GM19328 (cell line): ENCODE measurements at regions not wholly inside any gene's neighbourhood (a gene's known extent, or its start where the extent isn't known, plus 50 kb on each side); places are given as distances from the start of the nearest gene placed in this dataset.

Source experiments
- ATAC-seq: cut with Tn5 transposase; IDR thresholded peaks from one replicate; pipeline ENCODE4 v1.9.1; 2021; ENCODE audit warnings: mild to moderate bottlenecking, moderate library complexity; ENCODE audit not compliant: unreplicated experiment

- ATAC-seq = no peak
Observed at GRCh38 chr14:71482671-71483070, 449.6 kb upstream of the RGS6 start.

- ATAC-seq = no peak
Observed at GRCh38 chr14:71483154-71483553, 449.1 kb upstream of the RGS6 start.

DNA sequence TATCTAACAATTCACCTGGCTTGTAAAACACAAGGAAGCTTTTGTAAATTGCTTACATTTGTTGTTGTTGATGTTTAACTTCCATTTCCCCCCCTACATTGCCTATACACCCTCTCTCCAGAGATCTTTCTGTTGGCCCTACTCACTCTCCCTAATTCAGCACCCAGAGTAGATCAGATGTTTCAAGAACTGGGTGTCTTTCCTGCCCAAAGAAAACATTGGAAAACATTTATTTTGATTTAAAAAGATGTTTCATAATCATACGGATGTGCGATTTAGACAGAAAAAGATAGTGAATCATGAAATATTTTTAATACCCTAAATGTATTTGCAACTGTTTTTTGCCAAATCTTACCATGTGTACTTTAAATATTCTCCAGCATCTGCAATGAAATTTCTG is 446.4 kb upstream of the RGS6 start:
- no peak for ATAC-seq

- ATAC-seq = no peak
Observed at GRCh38 chr14:71486279-71486678, 445.9 kb upstream of the RGS6 start.

DNA sequence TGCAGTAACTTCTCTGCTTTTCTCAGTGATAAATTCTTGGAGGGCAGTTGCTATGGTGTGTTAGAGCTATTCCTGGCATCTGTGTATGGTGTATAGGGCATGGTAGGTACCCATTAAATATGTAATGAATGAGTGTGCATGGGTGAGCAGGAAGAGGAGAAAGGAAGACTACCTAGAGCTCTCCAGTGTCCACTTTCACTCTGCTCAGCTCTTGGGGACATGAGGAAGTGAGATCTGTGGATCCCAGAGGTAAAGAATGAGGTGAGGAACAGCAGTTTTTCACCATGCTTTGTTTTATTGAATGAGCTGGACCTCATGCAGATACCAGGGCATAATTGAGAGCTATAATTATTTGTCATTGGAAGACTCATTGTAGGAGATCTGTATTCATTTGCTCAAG is 444.8 kb upstream of the RGS6 start:
- ATAC-seq = no peak

DNA sequence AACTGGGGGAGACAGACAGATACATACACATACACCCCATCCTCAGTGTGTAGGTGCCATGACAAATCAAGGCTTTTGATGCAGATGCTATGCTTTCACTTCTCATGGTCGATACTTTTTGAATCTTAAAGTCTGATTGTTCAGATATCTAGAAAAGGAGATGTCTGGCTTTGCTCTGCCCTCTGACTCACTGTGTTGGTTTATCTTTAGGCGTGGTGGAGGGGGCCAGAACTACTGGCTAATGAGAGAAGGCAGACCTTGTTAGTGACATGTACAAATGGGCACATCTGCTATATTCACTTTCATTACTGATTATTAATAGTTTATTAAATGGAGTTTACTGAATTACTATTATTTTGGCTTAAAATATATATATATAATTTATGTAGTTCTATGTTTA is 444.3 kb upstream of the RGS6 start:
- no peak for ATAC-seq

DNA sequence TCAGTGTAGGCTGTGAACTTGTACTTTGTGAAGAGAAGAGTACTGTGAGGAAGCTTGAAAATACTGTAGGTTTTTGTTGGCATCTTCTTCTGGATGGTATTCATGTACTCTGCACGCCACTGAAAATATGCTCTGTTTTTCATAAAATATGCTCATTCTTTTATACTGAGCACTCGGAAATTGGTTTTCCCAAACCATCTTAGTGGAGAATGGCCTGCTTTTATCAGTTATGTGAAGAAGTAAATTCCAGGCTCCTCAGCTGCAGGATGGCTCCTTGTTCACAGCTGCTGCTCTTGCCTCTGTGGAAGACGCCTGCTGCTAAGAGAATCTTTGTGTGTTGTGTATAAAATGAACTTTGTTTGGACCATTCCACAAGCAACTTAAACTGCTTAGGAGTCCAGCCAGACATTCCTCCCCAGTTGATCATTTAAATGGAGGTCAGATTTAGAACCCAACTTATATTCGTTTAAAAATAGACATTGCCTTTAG is 443.5 kb upstream of the RGS6 start:
- ATAC-seq = no peak

GRCh38 chr14:71489742-71490141 is 442.5 kb upstream of the RGS6 start:
- ATAC-seq = no peak

DNA sequence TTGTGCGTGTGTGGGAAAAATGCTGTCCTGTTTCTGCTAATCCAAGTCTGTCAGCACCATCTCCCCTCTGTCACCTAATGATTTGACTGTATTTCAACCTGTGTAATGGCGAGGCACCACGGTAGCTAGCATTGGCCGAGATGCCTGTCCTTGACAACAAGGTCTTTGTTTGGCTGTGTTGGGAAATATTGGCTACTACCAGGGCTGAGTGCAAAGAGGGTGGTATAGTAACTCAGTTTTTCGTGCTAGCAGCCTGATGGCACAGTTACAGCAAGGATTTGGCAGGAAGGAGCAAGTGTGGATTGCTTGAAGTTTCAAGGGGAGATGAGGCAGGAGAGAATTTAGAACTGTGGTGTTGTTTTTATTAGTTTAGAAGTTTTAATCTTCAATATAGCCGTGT is 440.3 kb upstream of the RGS6 start:
- no peak for ATAC-seq

GRCh38 chr14:71492346-71492745 is 439.9 kb upstream of the RGS6 start:
- ATAC-seq = no peak

- ATAC-seq = peak; percentile 90
Observed at GRCh38 chr14:71497645-71498086, 434.6 kb upstream of the RGS6 start.

DNA sequence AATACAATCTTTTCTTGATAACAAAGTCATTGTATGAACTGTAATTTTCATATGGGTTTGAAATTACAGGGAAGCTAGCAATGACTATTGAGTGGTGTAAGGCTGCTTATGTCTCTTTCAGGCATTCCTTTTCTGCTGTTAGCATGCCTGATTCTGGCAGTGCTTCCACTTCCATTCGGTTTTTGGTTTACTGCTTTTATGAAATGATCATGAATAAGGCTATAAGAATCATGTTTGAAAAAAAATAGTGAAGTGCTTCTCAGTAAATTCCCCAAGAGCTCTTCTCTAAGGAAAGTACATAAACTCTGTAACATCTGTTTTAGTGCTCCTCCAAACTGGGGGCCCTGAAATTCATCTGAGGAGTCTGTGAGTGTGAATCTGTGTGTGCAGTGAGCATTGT is 434.0 kb upstream of the RGS6 start:
- ATAC-seq = no peak

DNA sequence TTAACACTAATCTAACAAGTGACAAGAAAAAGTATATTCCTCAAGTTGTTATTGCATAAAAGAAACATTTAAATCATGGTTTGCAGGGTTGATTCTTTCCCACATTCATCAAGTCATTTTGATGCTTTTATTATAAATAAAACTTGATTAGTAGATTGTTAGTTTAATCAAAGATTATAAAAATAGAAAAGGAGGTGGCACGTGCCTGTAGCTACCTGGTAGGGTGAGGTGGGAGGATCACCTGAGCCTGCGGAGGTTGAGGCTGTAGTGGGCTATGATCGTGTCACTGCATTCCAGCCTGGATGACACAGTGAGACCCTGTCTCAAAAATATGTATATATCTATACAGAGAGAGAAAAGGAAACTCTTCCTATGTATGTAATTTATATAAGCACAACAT is 433.2 kb upstream of the RGS6 start:
- ATAC-seq = no peak

DNA sequence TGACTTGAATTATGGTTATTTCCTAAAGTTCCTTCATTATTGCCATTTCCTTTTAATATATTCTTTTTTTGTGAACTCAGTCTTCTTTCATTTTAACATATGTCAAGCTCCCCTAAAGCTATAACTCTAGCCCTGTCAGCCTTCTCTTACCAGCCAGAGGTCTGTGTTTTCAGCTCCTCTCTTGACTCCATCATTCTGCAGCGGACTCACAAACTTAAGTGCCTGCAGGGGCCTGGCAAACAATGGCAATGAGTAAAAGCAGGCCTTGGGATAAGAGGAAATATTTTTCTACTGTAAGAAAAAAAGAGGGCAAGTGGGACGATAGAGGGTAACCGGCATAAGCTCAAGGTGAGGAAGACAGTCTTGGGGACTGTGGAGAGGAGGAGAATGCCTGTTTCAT is 424.5 kb upstream of the RGS6 start:
- ATAC-seq = no peak

DNA sequence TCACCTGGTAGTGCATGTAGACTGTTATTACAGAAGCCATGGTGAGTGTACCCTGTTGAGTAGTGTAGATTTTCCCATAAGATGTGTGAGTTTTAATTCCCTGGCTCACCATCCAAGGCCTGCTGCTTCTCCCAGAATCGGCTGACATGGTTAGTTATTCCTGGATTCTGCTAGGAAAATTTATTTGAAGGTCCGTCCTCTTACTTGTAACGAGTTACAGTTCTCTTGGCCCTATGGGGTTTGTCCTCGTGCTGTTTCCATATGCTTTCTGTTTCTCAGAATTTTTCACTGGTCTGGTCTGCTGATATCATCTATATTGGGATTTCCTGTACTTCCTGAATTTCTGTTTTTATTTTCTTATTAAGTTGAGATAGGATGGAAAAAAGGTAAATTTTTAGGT is 423.3 kb upstream of the RGS6 start:
- no peak for ATAC-seq

GRCh38 chr14:71511152-71511551 is 421.1 kb upstream of the RGS6 start:
- no peak for ATAC-seq

DNA sequence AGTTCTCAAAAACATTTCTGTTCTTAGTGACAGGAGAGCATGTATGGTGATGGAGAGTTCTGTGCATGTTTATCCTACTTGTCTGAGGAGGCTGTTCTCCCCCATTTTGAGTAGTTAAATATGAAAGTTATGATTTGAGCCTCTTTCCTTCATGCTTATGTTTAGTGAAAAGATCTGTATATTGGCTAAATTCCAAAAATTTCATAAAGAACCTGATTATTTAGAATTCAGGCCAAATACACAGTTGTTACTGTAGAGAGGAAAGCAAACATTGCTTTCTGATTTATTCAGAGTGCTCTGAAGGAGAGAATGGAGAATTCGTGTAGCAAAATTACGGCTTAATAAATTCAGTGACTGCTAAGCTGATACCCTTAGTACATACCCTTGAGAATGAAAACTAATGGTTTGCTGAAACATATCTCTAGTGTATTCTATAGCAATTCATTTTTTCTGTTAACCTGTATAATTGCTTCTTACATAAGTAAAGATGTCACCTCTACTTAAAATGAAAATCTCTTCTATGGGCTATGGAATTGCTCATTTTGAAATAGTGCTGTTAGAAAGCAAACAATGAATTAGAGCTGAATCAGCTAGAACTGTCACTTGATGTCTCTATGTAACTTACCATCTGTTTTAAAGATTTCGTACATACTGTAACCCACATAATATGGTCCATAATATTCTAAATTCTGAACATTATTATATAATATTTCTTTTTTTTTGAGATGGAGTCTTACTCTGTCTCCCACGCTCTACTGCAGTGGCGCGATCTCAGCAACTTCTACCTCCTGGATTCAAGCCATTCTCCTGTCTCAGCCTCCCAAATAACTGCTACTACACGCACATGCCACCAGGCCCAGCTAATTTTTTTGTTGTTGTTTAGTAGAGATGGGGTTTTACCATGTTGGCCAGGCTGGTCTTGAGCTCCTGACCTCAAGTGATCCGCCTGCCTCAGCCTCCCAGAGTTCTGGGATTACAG is 417.0 kb upstream of the RGS6 start:
- ATAC-seq = no peak

GRCh38 chr14:71521238-71522135 is 410.7 kb upstream of the RGS6 start:
- ATAC-seq = no peak

DNA sequence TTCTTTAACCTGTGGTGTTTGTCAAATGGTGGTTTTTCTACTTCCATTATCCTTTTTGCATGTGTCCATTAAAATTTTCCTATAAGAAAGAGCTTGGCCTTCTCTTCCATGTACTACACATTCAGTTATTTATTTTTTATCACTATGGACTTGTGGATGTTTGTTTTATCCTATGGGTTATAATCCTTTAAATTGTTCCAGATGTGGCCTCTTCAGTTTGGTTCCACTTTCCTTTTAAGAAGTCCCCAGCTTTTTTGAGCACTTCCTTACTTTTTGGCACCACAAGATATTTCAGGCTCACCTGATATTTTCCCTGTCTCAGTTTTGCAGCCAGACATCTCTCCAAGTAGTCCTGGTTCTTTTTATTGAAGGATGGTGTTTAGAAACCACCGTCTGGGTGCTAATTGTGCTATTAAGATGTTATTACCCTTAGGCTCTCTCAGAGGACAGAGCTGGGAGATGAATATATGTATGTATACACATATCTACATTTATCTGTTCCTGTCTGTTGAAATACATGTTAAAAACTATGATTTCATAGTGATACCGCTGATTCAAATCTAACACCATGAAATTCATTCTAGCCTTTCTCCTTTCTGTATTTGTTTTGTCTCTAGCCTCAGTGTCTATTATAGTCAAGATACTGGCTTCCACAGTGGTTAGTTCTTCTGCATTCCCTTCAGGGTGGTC is 408.5 kb upstream of the RGS6 start:
- peak; percentile 38 for ATAC-seq

DNA sequence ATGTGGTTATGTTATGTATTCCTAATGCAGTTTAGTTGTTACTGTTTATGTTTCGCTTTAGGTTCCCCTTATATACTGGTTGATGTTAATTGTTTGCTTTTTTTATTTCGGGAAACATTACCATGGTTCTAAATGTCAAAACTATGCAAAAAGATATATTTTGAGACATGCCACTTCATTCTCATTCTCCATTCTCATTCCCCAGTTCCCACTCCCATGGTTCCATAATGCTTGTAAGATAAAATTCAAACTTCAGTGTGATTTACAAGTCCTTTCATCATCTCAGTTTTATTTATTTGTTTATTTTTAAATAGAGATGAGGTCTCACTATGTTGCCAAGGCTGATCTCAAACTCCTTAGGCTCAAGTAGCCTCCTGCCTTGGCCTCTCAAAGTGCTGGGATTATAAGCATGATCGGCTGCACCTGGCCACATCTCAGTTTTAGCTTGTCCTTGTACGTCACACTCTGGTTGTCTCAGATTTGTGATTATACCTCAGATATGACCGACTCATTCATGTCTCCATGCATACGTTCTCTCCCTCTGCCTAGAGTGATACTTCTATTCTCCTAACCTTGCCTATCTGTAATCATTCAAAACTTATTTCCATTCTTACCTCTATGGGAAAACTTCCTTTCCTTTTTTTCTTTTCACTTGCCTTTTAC is 407.8 kb upstream of the RGS6 start:
- peak; percentile 81 for ATAC-seq
